ENCODE measurements at regions not wholly inside any gene's neighbourhood (a gene's known extent, or its start where the extent isn't known, plus 50 kb on each side); places are given as distances from the start of the nearest gene placed in this dataset.

DNA sequence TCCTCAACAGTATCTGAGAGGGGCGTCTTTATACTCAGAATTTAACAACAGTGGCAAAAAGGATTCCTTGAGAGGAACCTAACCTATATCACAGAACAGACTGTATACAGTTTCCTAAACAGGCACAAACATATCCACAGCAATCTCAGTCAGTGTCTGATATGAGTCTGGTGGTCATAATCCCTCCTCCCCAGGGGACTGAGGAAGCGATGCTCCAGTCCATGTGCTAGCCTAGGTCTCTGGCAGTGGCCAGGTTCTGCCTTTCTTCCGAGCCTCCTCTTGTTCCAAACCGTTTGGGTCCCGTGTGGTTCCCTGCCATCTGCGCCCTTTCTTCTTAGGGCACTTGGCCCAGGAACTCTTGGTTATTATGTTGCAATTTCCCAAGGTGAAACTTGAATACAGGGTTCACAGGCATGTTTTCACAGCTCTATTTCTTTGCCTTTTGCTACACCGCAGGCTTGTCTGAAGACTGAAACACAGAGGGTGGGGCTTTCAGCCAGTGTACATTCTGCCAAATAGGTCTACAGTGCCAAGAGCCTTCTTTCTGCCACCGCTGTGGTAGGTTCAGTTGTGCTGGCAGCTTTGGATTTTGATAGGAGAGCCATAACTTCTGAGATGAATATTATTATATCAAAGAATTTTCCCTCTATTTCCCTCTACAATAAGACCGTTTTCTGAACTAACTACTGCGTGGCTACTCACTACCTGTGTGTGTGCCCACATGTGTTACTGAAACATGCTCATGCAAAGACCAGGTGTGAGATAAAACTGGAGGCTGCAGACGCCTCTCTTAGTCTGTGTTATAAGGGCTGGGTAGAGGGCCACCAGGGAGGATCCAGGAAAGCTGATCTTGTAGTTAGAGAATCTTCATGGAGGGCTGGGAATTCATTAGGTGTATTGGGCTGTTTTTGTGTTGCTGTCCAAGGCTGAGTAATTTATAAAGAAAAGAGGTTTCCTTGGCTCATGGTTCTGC, 75.0 kb upstream of the HAAO start:
- TF ChIP-seq, protein P1, sequence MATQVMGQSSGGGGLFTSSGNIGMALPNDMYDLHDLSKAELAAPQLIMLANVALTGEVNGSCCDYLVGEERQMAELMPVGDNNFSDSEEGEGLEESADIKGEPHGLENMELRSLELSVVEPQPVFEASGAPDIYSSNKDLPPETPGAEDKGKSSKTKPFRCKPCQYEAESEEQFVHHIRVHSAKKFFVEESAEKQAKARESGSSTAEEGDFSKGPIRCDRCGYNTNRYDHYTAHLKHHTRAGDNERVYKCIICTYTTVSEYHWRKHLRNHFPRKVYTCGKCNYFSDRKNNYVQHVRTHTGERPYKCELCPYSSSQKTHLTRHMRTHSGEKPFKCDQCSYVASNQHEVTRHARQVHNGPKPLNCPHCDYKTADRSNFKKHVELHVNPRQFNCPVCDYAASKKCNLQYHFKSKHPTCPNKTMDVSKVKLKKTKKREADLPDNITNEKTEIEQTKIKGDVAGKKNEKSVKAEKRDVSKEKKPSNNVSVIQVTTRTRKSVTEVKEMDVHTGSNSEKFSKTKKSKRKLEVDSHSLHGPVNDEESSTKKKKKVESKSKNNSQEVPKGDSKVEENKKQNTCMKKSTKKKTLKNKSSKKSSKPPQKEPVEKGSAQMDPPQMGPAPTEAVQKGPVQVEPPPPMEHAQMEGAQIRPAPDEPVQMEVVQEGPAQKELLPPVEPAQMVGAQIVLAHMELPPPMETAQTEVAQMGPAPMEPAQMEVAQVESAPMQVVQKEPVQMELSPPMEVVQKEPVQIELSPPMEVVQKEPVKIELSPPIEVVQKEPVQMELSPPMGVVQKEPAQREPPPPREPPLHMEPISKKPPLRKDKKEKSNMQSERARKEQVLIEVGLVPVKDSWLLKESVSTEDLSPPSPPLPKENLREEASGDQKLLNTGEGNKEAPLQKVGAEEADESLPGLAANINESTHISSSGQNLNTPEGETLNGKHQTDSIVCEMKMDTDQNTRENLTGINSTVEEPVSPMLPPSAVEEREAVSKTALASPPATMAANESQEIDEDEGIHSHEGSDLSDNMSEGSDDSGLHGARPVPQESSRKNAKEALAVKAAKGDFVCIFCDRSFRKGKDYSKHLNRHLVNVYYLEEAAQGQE (IDR thresholded peaks at IDR 0.05; ENCODE audit: insufficient replicate concordance, low read depth), result no peak
- TF ChIP-seq, protein P2, sequence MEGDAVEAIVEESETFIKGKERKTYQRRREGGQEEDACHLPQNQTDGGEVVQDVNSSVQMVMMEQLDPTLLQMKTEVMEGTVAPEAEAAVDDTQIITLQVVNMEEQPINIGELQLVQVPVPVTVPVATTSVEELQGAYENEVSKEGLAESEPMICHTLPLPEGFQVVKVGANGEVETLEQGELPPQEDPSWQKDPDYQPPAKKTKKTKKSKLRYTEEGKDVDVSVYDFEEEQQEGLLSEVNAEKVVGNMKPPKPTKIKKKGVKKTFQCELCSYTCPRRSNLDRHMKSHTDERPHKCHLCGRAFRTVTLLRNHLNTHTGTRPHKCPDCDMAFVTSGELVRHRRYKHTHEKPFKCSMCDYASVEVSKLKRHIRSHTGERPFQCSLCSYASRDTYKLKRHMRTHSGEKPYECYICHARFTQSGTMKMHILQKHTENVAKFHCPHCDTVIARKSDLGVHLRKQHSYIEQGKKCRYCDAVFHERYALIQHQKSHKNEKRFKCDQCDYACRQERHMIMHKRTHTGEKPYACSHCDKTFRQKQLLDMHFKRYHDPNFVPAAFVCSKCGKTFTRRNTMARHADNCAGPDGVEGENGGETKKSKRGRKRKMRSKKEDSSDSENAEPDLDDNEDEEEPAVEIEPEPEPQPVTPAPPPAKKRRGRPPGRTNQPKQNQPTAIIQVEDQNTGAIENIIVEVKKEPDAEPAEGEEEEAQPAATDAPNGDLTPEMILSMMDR (IDR thresholded peaks at IDR 0.05; ENCODE audit: insufficient read depth, low read length), result no peak
- TF ChIP-seq POLR2AphosphoS5 (IDR thresholded peaks at IDR 0.05; ENCODE audit: low read depth), result no peak
- TF ChIP-seq GABPA (IDR thresholded peaks at IDR 0.05; ENCODE audit: low read depth), result no peak
